NCI-H2227 (cell line): ENCODE measurements at regions not wholly inside any gene's neighbourhood (a gene's known extent, or its start where the extent isn't known, plus 50 kb on each side); places are given as distances from the start of the nearest gene placed in this dataset.
"Not testable (repeated sequence)": the region's sequence is repeated elsewhere in the genome, so short reads cannot be mapped to it uniquely, and the experiment has no call there.

ENCODE experiments used
- DNase-seq: peaks from one replicate; lab custom pipeline; 2025; ENCODE audit not compliant: unreplicated experiment; lab: John Stamatoyannopoulos, UW

DNA sequence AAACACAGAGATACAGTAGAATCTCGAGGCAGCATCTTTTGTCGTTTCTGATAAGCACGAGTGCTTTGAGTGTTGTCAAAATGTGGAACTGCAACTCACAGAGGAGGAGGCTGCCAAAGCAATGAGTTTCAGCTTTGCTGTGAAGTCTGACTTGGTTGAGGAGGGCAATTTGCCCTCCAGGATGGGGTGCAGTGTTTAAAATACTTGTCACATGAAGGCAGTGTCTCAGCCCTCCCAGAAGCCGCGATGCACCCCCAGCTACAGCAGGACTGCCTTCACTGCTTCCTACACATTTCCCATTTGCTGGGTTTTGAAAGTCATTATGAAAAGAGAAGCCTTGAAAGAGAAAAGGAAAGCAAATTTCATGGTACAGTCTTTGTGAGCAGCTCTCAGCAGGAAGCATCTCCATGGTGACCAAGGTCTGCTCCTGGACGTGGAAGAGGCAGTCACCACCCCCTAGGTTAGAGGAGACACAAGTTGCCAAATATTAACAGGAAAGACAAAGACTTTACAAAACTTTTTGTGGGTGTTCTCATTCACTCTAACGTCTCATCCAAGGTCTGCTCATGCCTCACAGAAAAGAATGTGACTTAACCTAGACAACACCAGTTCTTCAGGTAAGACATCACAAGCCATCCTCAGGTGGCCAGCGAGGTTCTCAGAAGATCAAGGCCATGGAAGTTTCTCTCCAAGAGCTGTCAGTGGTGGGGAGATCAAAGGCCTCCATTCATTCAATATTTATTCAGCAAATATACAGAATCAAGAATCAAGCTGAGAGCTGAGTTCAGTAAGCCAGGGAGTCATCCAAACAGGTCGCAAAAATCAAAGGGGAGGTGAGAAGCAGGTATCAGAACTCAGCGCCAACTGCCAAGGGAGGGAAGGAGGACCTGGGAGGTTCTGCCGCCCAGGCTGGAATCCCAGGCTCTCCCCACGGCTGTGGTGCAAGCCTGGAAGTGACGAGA lies 476.0 kb downstream of the EIPR1 start:
- DNase-seq: peak; percentile 8

- no peak for DNase-seq
Measured at GRCh38 chr2:2899826-2900225, 477.8 kb downstream of the EIPR1 start.

GRCh38 chr2:2898744-2899143 lies 478.9 kb downstream of the EIPR1 start:
- no peak for DNase-seq

DNA sequence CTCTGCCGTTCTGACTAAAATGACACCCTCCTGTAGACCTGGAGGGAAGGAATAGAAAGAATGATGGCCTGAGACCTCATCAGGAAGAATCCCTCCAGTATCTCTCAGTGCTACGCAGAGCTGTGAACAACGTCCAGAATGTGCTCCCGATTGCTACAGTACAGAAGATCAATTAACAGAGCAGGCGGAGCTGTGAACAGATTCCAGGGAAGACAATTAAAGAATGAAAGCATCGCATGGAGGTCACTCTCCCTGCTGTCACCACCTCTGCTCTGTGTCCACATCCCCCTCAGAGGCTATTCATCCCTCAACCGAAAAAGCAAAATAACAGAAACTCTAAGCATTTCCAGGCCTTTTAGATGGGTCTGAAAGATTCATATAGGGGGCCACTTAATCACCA lies 481.0 kb downstream of the EIPR1 start:
- no peak for DNase-seq

- DNase-seq: no peak
Measured at GRCh38 chr2:2896011-2896410, 481.6 kb downstream of the EIPR1 start.

- DNase-seq: not testable (repeated sequence)
Measured at GRCh38 chr2:2894011-2894410, 483.6 kb downstream of the EIPR1 start.

DNA sequence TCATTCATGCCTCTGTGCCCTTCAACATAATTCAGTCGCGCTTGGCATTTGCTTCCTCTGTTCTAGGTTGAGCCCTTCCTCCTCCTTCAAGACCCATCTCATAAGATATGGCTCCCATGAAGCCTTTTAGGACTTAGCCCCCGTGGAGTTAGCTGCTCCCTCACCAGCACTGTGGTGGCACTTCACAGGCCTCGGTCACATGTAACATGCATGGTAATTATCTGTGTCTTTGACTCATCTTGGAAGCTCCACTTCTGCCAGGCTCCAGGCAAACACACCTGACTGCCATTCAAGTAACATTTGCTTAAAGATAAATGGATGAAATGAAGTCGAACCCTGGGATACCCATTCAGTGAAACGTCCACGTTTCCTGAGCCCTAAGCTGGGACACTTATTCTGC lies 484.7 kb downstream of the EIPR1 start:
- DNase-seq: no peak

DNA sequence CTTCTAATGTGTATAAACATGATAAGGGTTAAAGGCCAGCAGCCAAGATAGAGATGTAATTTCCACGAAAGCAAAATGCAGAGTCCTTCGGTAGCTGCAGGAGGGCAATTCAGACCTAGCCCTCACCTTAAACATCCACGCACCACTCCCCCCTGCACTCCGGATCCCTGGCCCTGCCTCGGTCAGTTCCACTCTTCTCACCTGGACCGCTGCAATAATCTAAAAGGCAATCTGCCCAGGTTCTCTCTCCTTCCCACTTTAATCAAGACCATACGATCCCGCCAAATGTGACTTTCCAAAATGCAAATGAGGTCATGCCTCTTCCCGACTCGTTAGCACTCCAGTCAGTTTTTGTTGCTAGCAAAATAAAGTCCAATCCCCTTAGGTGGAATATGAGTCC lies 485.2 kb downstream of the EIPR1 start:
- DNase-seq: no peak

GRCh38 chr2:2890901-2891300 lies 486.7 kb downstream of the EIPR1 start:
- DNase-seq: no peak

- no peak for DNase-seq
Measured at GRCh38 chr2:2890246-2890645, 487.4 kb downstream of the EIPR1 start.

DNA sequence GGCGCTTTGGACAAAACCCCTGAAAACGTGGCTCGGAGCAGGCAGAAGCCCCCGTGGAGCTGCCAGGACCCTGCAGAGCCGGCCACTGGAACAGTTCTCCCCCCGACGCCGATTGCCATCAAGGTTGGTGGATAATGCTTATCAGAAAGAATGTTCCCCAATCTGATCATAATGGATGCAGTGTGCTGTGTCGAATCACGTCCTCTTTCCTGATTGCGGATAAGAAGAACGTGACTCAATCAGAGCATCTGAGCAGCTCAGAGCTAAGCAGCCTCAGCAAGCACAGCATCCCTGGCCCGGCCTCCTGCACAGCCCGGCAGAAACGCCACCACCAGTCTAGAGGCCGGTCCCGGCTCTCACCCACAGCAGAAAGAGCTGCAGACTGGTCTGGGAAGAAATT lies 488.0 kb downstream of the EIPR1 start:
- no peak for DNase-seq

DNA sequence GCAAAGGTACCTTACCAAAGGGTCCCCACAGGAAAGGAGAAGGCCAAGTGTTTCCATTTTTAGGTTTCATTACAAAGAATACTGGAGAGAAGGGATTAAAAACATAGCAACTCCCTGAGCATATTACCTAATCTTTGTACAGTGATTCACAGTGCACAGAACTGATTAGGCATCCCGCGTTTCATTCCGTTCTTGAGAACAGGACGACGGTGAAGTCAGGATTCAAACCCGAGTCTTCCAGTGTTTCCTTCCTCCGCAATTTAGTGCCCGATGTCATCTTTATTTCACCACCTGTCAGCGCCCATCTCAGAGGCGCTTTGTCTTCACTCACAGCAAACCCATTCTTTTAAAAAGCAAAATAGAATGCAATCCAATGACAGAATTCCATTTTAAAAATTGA lies 488.5 kb downstream of the EIPR1 start:
- no peak for DNase-seq

- no peak for DNase-seq
Measured at GRCh38 chr2:2887772-2888387, 489.7 kb downstream of the EIPR1 start.

DNA sequence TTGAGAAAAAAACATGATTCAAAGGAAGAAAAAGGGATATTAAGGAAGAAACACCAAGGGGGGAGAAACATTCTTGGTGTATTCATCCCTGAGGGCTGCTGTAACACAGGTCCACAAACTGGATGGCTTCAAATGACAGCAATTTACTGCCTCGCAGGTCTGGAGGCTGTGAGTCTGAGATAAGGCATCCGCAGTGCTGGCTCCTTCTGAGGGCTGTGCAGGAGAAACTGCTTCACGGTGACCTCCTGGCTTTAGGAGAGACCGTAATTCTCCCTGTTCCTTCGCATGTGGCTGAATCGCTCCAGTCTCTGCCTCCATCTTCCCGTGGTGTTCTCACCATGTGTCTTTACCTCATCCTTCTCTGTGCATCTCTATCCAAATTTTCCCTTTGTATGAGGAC lies 490.7 kb downstream of the EIPR1 start:
- DNase-seq: no peak

DNA sequence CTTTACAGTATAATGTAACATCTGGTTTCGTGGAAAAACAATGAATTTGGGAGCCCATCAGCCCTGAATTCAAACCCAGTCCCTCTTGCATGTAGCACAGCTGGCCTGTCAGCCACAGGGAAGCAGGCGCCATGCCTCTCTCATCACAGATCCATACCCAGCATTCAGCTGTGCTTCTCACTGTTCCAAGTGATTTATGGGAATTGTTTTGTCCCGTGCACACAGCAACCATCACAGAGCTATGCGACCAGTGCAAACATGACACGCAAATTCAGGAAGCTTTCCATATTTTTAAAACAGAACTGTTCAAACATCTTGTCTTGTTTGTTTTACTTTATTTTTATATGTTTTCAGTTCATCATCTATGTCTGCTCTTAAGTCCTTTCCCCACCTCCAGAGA lies 496.1 kb downstream of the EIPR1 start:
- DNase-seq: no peak

DNA sequence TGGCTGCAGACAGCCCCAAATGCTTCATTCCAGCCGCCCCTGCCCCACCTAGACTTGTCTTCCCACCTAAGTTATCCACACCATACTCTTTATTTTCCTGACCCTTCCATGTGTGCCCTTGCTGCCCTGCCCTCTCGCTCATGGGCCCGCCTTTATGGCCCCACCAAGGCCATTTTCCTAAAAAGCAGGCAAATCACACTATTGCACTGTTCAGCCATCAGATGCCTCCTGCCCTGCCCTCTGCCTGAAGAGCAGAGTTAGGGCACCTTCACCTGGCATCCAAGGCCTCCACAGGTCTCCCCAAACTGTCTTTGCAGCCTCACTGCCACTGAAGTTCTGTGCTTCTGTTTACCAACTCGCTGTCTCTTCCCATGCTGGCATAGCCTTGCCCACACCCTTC lies 496.7 kb downstream of the EIPR1 start:
- no peak for DNase-seq

DNA sequence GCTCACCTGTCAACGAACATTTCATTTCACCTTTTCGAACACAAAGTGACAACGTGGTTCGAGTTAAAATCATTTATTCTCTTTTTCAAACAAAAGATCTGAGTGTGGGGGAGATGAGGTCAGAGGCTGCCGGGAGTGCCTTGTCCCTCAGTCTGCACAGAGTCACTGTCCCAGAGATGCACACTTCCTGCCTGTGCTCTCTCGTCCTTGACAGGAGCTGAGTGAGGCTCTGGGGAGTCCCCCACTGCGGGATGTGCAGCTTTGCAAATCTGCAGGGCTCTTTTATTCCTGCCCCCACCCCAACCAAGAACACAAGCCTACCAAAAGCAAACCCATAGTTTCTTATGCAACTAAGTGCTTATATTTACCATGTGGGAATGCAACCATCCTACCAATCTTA lies 497.8 kb downstream of the EIPR1 start:
- DNase-seq: no peak

- no peak for DNase-seq
Measured at GRCh38 chr2:2879071-2879470, 498.5 kb downstream of the EIPR1 start.

GRCh38 chr2:2877427-2877826 lies 500.2 kb downstream of the EIPR1 start:
- peak; percentile 6 for DNase-seq

- DNase-seq: peak; percentile 20
Measured at GRCh38 chr2:2876331-2877221, 501.0 kb downstream of the EIPR1 start.

- DNase-seq: no peak
Measured at GRCh38 chr2:2875831-2876230, 501.8 kb downstream of the EIPR1 start.
